Ureter (tissue), 1 donor: ENCODE measurements at regions not wholly inside any gene's neighbourhood (a gene's known extent, or its start where the extent isn't known, plus 50 kb on each side); places are given as distances from the start of the nearest gene placed in this dataset.

Source experiments
- DNase-seq: peaks from one replicate; pipeline ENCODE4 v3.0.0-alpha.2; 2020; ENCODE audit warnings: low spot score
- donor health status: DM: yes; HTN: yes; CAD: no.

DNA sequence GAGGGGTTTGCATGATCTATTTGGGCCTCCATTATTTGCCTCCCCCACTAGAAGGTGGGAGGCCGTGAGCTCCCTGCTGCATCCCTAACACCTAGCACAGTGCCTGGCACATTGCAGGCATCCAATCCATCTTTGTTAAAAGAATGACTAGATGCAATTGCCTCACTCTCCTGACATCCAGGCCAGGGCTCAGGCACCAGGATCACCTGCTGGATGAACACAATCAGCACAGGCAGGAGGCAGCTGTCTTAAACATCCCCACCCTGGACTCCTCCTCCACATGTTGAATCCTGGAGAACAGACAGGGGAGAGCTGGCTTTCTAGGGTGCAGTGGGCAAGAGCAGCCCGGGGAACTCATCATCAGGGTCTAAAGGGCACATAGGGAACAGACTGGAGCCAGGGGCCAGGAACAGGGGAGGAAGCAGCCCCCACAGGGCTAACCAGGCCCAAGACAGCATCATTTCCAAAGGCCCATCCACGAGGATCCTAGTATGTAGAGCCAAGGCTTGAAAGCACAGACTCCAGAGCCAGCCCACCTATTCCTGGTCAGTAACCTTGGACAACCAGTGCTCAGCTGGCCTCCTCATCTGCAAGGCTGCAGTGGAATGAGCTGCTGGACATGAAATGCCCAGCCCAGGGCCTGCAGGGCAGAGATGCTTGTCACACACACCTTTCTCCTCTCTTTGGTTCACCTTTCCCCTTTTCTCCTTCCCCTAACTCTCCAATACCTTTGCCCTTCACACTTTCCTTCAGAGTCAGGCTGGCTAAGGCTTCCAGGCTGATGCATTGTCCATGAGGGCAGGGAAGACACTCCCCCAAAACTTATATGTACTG lies 254.4 kb upstream of the TLE3 start:
- no peak for DNase-seq

DNA sequence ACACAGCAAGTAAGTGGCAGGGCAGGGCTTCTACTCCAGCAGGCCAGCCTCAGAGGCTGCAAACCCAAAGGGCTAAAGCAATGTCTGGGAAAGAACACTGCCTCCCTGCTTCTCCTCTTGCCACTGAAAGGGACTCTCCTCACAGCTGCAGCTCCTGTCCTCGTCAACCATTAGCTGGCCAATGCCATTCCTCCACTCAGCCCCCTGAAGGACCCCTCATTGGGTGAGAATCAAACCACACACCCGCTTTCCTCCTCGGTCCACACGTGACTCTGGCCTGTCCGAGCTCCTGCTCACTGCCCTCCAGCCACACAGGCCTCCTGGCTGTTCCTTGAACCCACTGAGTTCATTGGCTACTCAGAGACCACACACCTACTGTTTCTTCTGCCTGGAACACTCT lies 253.7 kb upstream of the TLE3 start:
- DNase-seq = no peak

DNA sequence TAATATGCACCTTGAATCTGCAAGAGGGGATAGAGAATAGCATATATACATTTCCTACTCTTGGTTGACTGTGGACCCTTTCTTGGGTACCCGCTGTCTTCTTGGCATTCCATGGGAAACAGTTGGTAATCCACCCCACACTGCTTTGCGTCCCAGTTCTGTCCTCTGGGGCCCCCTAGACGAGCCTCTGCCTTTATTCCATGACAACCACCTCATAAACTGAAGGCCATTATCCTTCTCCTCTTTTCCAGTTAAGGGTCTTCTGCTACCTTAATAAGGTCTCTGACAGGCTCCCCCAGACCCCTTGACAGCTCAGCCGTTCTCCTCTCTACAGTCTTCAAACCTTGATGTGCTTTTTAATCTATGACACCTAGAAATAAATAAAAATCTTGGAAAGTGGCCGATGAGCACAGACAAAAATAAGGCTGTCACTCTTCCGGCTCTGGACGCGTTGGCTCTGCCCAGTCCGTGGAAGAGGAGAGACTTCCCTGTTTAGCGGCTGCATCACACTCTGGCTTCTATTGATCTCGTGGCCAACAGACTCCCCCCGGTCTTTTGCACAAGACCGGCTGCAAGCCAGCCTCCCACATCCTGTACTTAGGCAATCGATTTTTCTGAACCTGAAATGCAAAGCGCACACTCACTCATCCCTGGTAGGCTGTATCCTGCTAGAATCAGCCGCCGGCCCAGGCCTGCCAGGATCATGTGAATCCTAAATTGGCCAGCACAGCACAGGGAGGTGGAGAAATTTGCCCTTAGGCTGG lies 251.0 kb upstream of the TLE3 start:
- no peak for DNase-seq

DNA sequence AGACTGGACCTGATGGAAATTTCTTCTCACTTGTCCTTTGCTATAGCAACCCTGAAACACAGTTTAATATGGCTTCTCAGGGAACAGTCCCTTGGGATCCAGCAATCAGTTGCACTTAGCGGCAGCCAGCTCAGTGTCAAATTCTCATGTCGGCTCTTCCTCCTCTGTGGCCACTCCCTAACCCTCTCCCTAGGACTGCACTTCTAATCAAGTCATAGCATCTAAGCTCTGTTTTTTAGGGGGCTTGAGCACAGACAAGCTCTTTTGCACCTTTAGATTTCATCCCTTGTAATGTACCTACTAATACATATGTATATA lies 250.5 kb upstream of the TLE3 start:
- no peak for DNase-seq

DNA sequence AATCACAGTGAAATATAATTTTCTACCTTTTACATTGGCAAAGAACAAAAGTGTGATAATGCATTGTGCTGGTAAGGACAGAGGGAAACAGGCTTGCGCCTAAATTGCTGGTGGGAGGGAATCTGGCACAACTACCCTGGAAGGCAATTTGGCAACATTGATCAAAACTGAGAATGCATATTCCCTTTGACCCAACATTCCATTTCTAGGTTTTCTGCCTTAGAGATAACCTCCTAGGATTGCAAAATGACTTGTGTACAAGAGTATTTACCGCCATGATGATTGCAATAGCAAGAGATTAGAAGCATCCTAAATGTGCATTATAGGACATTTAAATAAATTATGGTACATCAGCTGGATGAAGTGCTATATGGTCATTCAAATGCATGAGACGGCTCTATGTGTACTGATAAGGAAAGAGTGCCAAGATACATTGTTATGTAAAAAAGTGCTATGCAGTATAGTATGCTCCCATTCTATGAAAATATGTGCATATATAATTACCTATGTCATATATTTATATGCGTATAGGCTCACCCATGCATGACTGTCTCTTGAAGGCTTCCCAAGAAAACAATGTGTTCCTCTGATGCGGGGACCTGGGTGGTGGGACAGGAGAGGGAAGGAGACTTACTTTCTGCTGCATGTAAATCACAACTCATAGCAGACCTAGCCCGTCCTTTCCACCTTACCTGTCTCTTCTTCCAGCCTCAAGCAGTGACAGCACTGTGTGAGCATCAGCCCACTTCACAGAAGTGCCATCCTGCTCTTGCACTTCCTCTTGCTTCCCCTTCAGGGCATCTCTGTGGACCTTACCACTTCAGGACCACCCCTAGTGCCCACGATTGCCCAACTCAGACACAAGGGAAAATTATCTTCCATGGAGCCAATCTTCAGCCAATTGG lies 249.9 kb upstream of the TLE3 start:
- no peak for DNase-seq

DNA sequence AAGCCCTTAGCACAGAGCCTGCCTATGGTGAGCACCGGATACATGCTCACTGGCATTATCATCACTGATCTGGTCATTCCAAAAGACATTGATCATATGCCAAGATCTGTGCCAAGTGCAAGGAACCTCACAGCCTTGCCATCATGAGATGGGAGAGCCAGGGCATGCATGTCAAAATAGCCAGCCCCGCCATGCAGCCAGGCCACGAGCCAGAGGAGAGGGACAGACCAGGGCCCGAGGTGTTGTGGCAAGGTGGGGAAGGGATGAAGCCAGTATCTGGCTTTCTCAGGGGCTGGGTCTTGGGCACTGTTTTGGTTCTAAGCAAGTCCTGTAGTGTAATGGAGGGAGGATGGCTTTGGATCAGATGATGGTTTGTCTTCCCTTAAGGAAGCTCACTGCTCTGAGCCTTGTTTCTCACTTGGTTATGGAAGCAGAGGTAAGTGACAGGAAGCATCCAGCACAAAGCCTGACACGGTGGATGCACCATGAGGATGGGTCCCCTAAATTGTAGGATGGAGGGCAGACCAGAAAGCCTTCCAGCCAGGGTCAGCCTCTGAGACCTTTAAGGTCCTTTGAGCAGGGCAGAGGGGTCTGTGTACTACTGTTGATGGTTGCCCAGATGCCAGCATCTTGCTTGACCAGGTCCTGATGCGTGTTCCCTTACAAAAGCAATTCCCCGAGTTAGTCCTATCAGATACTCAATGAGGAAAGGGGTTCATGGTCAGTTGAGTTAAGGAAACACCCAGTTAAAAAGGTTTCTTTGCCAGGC lies 247.7 kb upstream of the TLE3 start:
- DNase-seq = no peak

DNA sequence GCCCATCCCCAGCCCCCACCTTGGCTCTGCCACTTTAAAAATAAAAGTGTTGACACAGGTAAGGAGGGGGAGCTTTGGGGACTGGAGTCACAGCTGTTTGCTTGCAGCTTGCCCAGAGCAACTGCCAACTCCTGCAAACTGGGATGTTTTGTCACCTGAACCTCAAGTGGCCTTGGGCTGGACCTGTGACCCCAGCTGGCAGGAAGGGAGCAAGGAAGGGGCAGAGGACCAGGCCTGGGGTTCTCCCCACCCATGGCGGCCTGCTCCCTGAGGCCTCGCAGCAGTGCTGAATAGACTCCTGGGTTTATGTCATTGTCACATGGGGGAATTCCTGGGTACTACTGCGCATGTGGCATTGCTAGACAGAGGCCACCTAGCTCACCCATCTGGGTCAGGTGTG lies 246.9 kb upstream of the TLE3 start:
- no peak for DNase-seq

DNA sequence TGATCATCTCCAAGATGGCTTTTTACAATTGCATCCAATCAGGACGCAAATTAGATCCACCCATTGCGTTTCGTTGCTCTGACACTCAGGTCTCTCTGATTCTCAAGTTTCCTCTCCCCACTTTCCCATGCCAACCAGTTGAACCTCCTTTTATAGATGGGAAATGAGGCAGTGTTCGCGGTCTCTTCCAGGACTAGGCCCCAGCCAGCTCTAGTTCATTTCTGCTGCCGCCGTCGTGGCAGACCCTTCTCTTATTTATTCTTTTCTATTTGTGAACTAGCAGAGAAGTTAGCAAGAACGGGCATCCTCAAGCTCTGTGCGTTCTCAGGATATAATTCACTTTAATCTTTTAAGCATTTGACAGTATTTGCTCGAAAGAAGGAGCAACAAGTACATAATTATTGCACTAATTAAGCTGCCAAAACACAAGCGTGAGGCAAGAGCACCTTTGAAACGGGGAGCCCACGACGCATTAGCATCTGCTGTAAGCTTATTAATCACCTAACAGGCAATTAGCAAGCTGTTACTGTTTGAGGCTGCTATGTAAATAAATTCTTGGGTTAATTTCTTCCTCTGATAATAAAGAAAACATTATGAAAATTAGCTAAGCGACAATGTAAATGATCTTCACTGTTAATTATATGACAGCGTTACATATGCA lies 246.4 kb upstream of the TLE3 start:
- DNase-seq = no peak

DNA sequence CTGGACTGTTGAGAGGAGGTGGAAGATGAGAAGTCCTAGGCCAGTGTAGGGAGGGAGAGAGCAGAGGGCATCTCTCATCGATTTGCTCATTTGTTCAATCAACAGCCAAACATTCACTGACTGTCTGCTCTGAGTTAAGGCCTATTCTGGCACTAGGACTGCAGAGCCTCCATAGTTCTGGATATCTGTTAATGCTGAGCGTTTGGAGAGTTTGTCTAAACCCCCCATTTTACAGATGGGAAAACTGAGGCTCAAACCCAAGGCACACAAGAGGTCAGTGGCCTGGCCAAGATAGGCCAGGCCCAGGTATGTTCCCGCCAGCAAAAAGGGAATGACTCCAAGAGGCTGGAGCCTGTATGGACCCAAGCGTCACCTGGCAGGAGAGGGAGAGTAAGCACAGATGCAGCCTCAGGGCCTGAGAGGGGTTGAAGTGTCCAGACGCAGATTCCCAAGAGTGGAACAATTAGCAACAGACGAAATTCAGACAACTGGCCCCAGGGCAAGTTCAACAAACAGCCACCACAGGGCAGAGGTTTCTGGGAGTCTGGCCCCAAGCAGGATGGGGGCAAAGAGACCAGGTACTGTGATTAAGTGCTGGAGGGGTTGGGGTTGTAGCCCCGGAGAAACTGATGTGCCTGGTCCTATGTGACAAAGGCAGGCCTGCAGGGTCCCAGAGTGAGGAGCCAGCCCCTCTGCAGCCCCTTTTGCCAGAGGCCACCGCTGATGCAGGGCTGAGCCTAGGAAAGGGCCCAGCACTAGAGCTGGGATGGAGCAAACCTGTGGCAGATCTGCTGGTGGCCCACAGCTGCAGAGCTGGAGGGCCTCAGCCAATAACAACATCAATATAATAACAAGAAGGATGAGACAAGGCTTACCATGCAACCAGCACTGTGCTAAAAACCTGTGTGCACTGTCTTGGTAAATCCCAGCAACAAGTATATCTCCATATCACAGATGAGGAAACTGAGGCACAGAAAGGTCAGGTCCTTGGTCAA lies 245.1 kb upstream of the TLE3 start:
- DNase-seq = peak; percentile 35

DNA sequence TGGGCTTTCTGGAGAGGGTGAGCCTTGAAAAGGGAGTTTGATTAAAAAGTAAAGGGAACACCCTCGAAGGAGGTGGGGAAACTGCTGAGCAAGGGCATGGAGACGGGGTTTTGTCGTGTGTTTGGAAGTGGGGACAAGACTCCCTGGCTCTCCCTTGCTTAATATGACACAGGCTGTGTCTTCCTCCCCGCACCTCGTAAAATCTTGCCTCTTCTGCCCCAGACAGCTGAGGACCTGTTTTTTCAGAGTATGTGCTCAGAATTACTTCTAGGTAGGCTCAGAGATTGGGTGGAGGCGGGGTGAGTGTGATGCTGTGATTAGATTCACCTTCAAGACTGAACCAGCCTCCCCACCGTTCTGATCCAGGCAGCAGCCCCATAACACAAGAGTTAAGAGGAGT lies 244.4 kb upstream of the TLE3 start:
- peak; percentile 17 for DNase-seq

DNA sequence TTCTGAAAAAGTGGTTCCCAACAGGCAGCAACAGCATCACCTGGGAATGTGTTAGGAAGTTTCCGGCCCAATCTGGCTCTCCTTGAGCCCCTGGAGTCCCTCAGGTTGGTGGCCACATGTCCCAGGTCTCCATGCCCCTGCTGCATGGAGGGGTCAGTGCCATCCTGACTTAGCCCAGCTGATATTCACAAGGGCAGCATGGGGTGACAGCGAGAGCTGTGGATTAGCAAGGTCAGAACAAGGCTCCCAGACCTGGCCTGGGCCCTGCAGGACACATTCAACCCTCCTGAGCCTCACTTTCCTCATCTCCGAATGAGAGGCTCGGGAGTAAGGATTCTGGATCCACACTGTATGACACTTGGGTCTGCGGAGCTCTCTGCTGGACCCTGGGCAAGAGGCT lies 243.8 kb upstream of the TLE3 start:
- DNase-seq = peak; percentile 13

DNA sequence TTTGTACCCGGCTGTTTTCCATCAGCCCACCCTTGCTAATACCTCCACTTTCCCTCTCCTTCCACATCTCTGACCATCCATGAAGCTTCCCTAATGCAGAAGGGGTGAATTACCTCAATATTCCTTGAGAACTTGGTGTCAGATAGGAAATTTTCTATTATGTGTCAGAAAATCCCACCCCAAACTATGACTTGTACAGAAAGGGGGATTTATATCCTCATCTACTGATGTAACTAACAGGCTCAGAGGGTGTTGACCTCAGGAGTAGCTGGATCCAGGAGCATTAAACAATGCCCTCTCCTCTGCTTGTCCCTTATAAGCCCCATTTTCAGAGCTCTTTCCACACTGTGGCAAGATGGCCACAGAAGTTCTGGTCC lies 242.8 kb upstream of the TLE3 start:
- peak; percentile 14 for DNase-seq

DNA sequence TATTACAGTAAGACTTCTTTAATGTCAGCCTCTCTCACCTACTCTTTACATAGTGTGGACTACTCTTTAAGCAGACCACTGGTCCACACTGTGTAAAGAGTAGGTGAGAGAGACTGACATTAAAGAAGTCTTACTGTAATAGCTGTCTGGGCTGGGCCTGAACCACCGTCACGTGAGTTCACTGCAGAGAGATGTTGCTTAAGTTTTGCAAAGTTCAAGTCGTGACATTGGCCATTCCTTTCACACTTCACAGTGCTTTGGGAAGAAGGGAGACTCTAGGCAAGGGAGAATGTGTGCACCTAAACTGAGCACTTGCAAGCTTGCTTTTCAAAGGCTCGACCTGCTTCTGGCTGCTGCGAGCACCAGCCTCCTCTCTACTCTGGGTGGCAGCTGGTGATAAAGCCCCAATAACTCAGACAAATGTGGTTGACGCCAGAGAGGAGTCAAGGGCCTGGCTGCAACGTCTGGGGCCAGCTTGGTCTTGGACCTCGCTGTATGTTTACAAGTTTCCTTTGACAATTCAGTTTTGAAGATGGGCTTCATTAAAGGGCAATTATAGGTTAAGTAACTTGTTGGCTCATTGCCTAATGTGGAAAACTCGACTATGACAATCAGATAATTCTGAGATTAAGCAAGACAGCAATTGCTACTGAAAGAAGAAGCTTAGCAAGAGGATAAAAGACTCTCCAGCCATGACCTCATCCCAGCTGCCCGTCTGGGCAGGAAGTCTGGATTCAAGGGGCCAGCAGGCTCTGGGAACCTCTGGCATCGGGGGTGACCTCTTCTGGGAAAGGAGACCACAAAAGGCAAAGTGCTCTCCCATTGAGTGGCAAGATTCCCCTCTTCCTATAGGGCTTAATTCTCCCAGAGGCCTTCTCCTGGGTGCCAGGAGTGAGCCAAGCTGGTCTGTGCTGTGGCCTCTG lies 242.1 kb upstream of the TLE3 start:
- DNase-seq = peak; percentile 41

DNA sequence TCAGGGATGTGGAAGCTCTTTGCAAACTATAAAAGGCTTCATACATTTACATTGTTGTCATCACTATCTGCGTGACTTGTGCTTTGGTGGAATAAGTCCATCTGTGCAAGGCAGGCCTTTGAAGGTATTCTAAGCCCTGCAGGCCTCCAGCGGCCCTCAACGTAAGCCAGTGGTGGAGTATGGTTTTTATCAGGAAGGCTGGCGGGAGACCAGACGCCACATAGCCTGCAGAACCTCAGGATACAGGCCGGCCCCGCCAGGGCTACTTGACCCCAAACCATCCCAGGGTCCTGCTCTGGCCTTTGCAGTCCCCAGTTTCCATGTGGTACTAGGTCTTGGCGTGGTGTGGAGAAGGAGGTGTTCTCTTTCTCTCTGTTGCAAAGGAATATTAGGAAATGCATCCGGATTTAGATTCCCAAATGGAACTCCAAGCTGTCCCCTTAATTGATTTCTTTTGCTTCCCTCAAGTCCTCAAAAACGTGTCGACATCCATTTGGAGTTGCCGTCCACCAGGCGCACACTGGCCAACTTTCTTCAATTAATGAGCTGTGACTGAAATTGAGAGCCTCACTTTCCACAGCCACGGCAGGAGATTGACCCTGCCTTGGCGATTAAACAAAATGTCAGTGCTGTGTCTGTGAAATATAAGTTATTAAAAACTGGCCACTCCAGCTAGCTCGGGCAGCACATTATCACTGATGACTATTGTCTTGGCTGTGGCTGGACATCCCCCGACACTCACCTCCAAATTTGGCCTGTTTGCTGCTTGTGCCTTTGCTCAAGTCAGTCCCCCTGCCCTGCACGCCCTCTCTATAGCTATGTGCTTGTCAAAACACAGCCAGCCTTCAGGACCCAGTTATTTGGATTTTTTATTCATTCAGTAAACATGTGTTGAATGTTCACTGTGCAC lies 239.8 kb upstream of the TLE3 start:
- no peak for DNase-seq

DNA sequence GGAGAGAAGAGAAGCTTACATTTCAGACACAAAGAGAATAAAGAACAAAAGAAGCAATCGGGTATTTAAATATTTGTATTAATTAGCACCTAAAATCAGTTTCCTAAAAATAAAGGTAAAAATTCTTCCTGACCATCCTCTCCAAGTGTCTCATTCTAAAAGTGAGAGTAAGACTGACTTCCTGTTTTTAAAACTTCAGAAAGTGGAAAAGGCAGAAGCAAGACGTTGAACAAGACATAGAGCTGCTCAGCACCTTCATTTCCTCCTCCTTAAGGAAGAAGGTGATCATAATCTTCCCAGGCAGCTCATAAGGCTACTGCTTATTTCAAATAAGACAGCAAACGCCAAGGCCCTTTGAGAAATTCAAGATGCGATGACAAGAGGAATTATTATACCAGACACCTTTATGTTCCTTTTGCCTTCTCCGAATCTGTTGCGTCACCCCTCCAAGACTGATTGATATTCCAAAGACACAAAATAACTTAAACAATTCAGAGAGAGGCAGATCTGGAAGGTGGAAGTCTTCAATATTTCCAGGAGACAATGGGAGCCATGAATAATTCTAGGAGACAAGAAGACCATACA lies 238.8 kb upstream of the TLE3 start:
- no peak for DNase-seq

DNA sequence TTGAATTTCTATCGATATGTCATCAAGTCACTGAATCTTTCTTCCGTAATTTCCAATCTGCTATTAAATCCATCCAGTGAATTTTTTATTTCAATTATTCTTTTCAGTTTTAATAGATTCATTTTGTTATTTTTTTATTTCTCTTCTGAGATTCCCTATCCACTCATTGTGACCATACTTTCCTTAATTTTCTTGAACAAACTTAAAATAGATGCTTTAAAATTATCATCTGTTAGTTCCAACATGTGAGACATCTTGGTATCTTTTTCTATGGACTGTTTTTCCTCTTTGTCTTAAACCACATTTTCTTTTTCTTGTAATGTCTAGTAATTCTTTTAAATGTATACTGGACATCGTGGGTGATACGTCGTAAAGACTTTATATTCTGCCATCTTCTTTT lies 236.6 kb upstream of the TLE3 start:
- no peak for DNase-seq

DNA sequence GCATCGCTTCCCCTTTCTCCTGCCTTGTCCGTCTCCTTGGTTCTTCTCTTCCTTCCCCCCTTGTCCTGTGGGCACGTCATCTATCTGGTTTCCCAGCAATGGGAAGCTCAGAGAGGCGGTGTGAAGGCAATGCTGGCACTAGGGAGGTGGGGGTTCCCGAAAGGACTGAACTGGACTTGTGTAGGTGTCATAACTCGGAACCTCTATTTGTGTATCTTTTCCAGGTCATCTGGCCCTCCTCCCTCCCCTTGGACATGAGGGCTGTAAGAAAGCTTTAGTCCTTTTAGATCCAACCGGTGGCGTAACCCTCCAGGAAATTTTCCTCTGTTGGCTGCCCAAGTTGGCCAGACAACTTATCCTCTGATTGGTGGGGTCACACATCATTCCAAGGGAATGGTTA lies 231.5 kb upstream of the TLE3 start:
- DNase-seq = peak; percentile 24
